ENCODE measurements at regions not wholly inside any gene's neighbourhood (a gene's known extent, or its start where the extent isn't known, plus 50 kb on each side); places are given as distances from the start of the nearest gene placed in this dataset.

DNA sequence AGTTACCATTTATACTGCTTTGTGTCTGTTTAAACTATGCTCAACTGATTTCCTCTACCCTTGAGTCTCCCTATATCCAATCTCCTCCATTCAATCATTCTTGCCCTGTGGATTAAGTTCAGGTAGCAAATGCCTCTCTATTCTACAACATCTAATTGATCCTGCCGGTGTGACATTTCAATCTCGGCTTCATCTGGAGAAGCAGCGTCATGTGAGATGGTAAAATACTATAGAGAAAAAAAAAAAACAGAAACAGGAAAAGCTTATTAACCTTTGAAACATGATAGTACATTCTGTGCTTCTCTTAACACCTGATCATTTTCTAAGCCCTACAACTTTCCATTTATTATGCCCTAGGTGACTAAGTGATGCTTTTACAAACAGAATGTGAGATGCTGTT lies 89.4 kb downstream of the KCTD12 start:
- no peak for TF ChIP-seq CTCF (conservative IDR thresholded peaks at IDR 0.05 in 1 of 2, IDR thresholded peaks at IDR 0.05 in 1 of 2; ENCODE audit: low read depth in 1 of 2, low read length in 2 of 2)
- TF ChIP-seq EZH2 (IDR thresholded peaks at IDR 0.05; ENCODE audit: low read length, missing control alignments), result no peak

Measured in fibroblast of lung (primary cell).